C4-2B (cell line): ENCODE measurements at regions not wholly inside any gene's neighbourhood (a gene's known extent, or its start where the extent isn't known, plus 50 kb on each side); places are given as distances from the start of the nearest gene placed in this dataset.

Experiments
- CTCF ChIP-seq: fragments of 450-650 bp; conservative IDR thresholded peaks from 2 replicates; pipeline ENCODE4 v1.5.1; 2017; ENCODE audit warnings: mild to moderate bottlenecking
- ZFX ChIP-seq: fragments of 450-650 bp; IDR thresholded peaks from 2 replicates; pipeline ENCODE4 v1.6.1; 2017

- TF ChIP-seq CTCF: no peak
- TF ChIP-seq ZFX: no peak
Observed at GRCh38 chr10:8430321-8430720, 375.8 kb downstream of the GATA3 start.
